NK-92 treated with Interleukin-12 subunit alpha and Interleukin-12 subunit beta, amount 100 ng/mL, for 24 hours (cell line): ENCODE measurements at regions not wholly inside any gene's neighbourhood (a gene's known extent, or its start where the extent isn't known, plus 50 kb on each side); places are given as distances from the start of the nearest gene placed in this dataset.

Experiments
- DNase-seq: peaks from one replicate; lab custom pipeline; 2025; lab: John Stamatoyannopoulos, UW

DNA sequence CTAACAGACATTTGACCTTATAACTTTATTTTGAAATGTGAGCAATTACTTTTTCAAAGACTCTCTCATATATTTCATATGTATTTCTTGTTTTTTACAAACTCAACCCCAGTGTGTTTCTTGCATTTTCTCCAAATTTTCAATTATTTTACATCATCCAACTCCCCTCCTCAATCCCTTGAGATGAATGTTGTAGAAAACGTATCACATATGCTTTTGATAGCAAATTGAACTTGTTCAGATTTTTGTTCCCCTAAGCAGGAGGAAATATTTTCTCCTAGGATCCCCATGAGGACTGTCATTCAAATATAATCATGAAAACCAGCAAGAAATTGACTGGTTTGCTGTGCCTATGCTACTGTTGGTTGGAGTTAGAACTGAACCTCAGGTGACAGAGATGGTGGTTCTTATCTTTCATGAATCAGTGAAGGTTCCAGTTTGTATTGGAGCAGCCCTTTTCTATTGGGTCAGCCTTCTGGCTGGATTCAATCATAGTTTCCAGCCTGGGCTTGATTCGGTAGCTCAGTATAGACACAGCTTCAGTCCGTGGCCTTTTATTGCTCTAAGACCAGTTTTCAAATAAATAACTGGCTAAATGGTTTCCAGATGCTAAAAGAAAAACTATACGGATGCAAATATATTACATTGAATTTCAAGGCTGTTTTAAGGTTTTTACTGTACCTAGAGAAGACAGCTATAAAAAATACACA is 591.0 kb downstream of the EPHA4 start:
- DNase-seq = no peak

DNA sequence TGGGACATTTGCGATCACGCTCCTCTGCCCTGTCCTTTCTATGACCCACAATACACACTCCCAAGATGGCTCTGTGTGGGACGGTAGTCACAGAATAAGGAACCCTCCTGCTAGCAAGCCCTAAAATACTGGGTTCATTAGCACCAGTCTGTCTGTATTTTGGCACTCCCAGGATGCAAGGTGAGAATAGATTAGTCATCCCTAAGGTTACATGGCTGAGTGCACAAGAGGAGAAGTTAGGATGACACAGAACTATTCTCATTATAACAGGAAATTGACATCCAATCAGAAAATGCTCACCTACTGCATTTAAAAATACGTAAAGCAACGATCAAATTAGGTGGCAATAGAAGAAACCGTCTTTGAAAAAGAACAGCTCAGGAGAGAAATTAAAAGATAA is 590.2 kb downstream of the EPHA4 start:
- no peak for DNase-seq

DNA sequence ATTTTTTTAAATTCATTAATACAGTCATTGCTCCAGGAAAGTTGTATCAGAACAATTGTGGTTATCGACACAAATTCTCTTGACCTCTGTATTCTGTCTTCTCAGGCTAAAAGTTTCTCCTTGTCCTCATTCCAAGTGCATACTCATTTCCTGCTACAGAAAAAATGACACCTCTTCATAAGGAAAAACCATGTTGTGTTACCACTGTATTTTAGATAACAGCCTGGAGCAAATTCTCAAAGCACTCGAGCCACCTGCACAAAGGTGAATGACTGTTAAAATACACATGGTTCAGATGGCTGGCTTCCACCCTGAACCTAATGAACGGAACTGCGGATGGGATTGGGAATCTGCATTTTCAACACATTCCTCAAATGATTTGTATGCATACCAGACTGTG is 586.5 kb downstream of the EPHA4 start:
- DNase-seq = no peak

DNA sequence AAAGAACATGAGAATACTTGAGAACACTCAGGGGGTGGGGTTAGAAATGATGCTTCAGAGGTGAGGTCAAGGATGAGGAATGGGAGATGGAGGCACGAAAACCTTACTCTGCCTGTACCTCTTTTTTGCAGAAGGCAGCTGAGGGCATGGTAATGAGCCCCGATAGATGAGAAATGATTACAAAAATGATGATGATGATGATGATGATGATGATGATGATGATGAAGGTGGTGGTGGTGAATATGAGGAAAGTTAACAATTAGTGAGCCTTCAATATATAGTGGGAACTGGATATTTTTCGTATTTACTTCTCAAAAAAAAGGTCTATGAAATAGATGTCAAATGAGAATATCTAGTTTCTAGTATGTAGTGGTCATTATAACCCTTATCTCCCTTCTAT is 584.3 kb downstream of the EPHA4 start:
- no peak for DNase-seq

GRCh38 chr2:220991972-220992371 is 580.1 kb downstream of the EPHA4 start:
- DNase-seq = no peak

DNA sequence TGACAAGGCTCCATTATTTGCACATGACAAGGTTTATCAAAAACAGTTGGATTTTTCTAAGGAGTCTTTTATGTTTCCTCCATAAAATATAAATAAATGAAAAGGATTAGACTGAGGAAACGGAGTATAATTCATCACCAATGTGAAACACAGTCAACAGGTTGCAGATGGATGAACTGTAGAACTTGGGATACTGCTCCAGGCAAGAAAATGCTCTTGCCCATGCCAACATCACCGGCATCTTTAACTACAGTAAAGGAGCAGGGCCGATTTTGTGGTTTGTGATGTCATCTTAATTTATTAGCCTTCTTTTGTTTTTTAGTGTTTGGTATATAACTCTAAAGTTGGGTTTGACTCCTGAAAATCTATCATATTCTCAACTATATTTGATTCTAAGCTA is 577.3 kb downstream of the EPHA4 start:
- DNase-seq = no peak

DNA sequence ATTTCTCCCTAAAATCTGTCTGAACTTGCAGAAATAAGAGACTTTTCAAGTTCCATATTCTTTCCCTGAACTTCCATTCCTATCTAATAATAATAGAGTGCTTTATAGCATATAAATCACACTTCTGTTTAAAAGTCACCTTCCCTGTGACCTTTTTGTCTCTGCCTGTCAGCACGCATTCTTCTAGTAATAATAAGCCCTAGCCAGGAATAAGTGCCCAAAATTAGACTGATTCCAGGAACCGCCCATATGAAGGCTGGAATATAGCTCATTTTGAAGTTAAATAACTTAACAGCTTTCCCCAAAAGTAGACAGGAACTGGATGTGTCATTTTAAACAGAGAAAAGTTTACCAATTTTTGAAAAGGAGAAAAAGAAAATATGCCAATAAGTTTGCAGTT is 576.5 kb downstream of the EPHA4 start:
- no peak for DNase-seq

GRCh38 chr2:220998156-220998555 is 573.9 kb downstream of the EPHA4 start:
- no peak for DNase-seq

DNA sequence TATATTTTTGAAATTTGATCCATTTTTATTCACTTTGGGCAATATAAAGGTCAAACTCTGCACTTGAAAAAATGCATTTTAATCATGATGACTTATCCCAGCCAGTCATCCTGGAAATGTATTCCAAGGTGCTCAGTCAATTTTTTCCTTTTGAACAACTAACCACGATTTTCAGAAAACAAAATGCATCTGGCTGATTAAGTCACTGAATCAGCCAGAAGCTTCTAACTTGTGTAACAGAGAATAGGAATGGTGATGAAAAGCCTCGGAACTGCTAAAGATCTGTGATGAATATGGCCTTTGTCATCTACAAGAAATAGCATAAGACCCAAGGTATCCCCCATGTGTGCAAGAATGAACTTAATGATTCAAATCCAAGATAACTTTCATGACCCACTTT is 572.7 kb downstream of the EPHA4 start:
- no peak for DNase-seq

- DNase-seq = no peak
Observed at GRCh38 chr2:221001381-221001801, 570.7 kb downstream of the EPHA4 start.

- DNase-seq = no peak
Observed at GRCh38 chr2:221002101-221002685, 569.9 kb downstream of the EPHA4 start.

DNA sequence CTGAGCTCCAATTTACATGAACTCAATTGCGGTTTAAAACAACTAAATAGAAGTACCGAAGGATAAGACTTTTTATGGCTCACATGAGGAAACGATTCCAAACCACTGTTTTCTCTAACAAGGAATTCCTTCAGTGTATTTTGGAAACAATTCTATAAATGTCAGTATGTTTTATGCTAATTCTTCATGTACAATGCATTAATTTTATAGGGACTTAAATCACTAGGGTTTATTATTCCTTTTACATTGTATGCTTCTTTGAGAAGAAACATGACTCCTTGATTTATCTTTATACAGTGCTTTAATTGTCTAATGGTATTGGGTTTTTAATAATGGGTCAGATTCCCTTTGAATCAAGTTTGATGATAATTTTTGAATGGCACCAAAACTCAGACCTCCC is 566.8 kb downstream of the EPHA4 start:
- no peak for DNase-seq

DNA sequence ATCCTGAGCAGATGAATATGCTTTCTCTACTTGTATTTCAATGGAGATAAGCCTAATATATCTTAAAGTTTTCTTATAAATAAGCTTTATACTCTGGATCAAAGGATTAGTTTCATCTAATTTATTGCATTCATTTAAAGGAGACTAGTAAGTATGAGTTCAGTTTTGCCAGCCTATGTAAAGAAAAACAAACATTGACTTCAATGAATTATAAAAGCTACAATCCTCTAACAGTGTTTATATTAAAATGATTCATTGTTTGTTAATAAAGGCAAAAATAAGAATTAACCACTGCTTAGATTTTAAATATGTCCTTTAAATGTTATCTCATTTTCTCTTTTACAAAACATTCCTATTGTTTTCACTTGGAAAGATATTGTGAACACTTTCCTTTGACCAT is 566.0 kb downstream of the EPHA4 start:
- DNase-seq = no peak

DNA sequence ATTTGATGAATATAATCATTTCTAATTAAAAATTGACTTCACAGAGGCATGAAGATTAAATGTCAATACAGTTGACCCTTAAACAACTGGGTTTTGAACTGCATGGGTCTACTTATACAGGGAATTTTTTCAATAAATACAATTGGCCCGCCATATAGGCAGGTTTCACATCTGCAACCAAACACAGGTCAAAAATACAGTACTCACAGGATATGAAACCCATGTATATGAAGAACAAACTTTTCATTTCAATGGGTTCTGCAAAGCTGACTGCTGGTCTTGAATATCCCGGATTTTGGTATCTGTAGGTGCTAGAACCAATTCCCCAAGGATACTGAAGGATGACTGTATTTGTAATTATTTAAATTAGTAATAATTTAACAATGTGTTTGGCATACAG is 555.6 kb downstream of the EPHA4 start:
- no peak for DNase-seq

DNA sequence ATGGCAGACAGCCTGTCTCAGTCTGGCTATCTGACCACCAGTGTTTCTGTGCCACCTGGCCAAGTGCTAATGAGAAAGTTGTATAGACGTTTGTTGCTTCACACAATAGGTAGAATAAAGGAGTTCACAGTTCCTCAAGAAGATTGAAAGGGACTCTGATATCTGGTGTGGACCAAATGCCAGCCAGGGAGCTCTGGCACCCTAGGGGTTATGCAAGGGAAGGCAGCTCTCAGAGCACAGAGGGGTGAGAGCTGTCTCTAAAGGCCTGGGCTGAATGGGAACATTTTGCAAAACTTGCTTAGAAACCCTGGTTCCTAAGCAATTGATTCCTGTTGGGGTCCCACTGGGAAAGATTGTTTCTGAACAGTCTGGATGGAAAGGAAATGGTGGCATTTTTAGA is 553.8 kb downstream of the EPHA4 start:
- no peak for DNase-seq

GRCh38 chr2:221019668-221020067 is 552.4 kb downstream of the EPHA4 start:
- no peak for DNase-seq

DNA sequence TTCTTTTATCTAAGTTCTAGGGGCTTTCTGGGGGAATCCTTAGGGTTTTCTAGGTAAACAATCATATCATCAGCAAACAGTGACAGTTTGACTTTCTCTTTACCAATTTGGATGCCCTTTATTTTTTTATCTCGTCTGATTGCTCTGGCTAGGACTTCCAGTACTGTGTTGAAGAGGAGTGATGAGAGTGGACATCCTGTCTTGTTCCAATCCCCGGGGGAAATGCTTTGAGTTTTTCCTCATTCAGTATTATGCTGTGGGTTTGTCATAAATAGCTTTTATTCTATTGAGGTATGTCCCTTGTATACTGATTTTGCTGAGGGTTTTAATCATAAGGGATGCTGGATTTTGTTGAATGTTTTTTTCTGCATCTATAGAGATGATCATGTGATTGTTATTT is 549.5 kb downstream of the EPHA4 start:
- DNase-seq = no peak

DNA sequence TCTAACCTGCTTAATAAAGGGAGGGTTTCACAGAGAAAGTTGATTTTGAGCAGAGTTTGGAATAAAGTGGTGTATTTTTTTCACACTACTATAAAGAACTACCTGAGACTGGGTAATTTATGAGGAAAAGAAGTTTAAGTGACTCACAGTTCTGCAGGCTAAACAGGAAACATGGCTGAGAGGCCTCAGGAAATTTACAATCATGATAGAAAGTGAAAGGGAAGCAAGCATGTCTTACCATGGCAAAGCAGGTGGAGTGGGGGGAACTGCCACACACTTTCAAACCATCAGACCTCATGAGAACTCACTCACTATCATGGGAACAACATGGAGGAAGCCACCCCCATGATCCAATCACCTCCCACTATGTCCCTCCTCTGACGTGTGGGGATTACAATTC is 546.7 kb downstream of the EPHA4 start:
- DNase-seq = no peak

- DNase-seq = no peak
Observed at GRCh38 chr2:221034026-221034701, 537.9 kb downstream of the EPHA4 start.

DNA sequence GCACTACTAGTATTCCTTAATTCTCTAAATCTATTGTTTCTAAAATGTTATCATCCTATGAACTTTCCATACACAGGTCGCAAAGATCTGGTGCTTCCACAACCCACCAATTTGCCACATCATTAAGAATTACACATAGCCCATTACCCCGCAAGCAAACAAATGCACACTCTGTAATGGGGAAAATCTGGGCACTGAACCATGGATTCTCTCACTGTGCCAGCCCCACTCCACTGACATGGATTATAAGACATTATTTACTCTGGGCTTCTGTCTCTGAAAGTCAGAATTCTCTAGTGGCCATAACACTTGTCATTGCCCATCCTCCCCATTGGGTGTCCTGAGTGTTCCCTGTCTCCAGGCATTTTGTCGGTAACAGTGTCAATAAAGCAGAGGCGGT is 537.1 kb downstream of the EPHA4 start:
- no peak for DNase-seq

- DNase-seq = no peak
Observed at GRCh38 chr2:221042926-221043325, 529.2 kb downstream of the EPHA4 start.

- no peak for DNase-seq
Observed at GRCh38 chr2:221044781-221045180, 527.3 kb downstream of the EPHA4 start.

GRCh38 chr2:221050020-221050795 is 521.9 kb downstream of the EPHA4 start:
- DNase-seq = no peak
